ENCODE measurements at regions not wholly inside any gene's neighbourhood (a gene's known extent, or its start where the extent isn't known, plus 50 kb on each side); places are given as distances from the start of the nearest gene placed in this dataset.

DNA sequence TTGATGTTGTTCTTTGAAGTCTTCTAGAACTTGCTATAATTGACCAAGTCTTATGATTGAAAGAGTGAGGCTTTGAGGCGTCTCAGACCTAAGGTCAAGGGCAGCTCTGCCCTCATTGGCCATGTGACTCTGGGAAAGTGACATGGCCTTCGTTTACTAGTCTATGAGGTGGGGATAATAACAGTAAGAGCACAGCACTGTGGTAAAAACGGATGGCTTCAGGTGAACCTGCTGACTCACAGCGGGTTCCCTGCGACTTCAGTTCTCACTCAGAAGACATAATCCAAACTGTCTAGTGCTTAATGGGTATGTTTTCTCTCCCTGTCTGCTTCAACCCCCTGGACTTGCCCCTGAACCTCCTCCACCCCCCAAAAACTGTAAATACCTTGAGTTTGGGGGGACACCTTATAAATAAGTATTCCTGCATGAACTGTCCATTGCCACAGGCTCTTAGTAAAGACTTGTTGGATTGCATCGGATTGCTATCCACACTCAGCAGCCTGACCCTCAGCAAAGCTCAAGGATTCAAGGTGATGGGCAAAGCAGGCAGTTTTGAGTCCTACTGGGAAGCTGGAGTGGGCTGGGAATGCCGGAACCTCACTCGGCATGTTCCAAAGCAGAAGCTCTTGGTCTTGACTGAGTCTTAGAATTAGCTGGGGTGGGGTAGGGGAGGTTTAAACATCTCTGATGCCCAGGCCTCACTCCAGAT lies 304.6 kb downstream of the KLF6 start:
- no peak for DNase-seq (ENCODE audit: extremely low read depth in 1 of 11, low read depth in 9 of 11, low spot score in 4 of 11)

DNA sequence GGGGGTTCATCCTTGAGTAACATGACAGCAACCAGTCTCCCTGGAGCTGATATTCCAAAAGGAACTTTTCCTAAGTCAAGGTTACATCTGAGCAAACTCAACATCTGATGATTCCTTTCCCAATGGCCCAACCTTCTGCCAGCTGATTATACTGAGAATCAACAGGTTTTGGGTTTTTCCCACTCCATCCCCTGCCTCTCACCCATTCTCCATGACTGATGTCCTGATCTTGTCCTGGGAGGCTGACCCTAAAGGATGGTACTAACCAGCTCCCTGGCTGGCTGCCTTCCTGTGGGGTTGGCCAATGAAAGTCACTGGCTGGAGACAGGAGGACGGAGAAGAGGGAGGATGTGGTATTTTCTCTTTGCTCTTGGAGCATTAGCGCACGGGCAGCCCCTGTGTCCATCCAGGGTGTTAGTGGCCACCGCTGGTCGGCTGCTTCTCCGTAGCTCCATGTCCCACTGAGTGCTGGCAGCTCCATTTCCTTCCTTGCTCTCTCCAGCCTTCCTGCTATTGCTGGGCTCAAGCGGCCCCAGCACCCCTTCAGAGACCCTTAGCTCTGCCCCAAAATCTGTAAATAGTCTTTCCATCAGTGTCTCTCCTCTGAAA lies 306.2 kb upstream of the PITRM1 start:
- no peak for DNase-seq (ENCODE audit: extremely low read depth in 1 of 11, low read depth in 9 of 11, low spot score in 4 of 11)

DNA sequence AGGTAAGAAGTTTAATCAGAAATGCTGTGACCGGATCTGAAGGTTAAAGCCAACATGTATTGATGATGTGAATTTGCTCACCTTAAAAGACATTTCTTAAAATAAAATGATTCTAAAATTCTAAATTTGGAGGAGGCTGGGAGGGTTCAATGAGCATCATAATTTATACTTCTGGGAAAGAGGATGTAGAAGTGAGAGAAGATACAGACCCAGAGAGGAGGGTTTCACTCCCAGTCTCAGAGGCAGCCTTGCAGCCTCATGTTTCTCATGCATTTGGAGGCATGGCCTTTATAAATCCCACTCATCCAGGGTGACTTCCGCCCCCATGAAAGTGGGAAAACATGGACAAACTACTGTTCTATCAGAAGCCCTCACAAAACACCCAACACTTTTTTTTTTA lies 305.6 kb upstream of the PITRM1 start:
- DNase-seq (ENCODE audit: extremely low read depth in 1 of 11, low read depth in 9 of 11, low spot score in 4 of 11) = no peak

DNA sequence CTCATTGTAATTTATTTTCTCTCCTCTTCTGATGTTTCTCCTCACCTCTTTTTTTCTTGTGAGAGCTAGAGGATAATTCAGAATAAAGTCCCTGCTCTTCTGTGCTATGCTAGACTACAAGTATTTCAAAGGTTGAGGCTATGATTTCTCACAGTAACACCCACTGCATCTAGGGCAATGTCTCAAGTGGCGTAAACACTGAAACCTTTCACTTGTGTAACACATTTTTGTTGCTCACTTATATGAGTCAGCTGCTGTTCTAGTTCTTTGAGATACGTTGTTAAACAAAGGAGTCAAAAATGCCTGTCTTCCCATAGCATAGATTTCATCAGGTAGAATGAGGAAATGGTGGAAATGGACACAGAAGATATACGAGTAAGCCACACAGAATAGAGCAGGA lies 305.1 kb upstream of the PITRM1 start:
- DNase-seq (ENCODE audit: extremely low read depth in 1 of 11, low read depth in 9 of 11, low spot score in 4 of 11) = no peak

DNA sequence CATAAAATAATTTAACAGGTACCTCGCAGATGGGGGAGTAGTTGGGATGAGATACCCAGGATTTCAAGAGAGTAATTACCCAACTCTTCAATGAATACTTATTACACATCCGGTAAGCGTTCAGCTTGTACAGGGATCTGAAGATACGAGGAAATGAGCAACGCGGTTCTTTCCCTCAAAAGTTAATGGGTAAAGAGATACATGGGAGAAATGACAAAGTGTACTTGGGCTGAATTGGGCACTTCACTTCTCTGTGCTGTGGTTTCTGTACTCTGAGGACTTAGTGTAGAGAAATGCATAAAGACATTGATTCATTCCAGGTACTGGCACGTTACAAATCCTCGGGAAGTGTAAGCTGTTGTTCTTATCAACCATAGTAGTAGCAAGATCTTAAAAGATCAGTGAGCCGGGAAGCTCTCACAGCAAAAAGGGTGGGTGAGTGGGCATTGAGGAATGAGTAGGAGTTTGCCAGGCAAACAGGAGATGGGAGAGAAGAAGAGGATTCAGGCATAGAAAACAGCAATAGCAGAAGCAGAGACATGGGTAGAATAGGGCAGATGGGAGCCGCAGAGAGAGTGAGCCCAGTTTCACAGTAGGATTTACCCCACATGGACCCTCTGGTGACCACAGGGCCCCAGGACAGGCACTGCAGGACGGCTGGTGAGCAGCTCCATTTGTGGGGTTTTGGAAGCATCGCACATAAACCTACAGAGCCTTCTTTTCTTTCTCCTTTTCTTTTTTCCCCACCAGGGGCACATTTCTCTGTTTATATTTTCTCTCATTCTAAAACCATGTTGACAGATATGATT lies 304.3 kb upstream of the PITRM1 start:
- no peak for DNase-seq (ENCODE audit: extremely low read depth in 1 of 11, low read depth in 9 of 11, low spot score in 4 of 11)

DNA sequence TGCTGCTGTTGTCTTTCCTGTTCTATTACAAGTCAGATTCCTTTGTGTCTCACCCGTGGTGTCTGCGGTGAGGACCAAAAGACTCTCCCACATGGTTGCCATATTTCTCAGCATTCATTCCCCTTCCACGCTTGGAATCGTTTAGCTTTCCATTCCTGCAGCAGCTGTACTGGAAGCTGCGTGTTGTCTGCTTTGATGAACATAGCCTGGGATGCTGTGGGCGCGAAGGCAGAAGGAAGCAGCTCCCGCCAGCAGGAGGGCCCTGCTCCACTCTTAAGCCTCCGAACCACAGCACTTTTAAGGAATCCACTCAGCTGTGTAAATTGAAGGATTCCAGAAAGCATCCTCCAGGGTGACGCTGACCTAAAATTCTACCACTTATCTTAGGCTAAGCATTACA lies 303.6 kb upstream of the PITRM1 start:
- DNase-seq (ENCODE audit: extremely low read depth in 1 of 11, low read depth in 9 of 11, low spot score in 4 of 11) = no peak

DNA sequence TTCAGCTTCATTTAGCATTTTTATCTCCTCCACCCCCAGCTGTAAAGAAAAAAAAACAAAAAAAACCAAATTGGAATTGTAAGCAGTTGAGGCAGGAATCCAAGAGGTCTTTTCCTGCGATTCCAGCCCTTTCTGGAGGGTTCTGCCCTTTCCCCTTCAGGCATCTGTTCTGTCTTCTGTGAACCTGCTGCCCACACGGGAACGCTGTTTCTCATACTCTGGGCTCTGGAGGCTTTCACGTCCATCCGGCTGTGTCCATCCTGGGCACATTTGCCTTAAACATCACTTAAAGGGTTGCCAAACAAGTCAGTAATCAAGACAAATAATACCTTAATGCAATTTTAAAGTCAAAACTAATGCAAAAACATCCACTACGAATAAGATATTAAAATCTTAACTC lies 302.8 kb upstream of the PITRM1 start:
- no peak for DNase-seq (ENCODE audit: extremely low read depth in 1 of 11, low read depth in 9 of 11, low spot score in 4 of 11)

DNA sequence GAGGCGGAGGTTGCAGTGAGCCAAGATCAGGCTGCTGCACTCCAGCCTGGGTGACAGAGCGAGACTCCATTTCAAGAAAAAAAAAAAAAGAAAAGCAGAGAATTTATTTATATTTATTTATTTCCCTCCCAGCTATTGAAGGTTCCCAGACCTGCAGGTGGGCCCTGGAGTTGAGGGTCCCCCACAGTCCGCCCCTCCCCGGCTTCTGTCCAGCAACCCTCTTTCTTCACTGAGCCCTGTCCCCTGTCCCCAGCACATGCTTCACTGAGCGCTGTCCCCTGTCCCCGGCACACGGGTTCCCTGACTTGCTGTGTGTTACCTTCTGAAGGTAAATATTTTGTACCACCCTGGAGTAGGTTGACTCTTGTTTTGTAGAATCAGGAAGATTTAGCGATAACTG lies 301.7 kb upstream of the PITRM1 start:
- no peak for DNase-seq (ENCODE audit: extremely low read depth in 1 of 11, low read depth in 9 of 11, low spot score in 4 of 11)

DNA sequence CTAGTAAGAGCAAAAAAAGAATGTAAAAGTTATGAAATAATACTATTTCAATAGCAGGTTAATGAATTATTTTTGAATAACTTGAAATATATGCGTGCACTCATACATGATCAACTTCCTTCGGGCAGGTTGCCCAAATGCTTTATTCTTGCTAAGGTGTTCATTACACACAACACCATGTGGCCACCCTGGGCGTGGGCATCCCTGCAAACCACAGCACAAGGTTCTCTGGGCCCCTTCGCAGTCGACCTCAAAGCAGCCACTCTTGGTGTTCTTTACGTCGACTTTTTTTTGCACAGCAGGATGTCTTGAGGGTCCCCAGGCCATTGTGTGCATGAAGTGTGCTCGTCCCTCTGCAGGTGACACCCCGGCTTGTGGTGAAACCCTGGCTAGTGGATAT lies 300.7 kb upstream of the PITRM1 start:
- DNase-seq (ENCODE audit: extremely low read depth in 1 of 11, low read depth in 9 of 11, low spot score in 4 of 11) = no peak

DNA sequence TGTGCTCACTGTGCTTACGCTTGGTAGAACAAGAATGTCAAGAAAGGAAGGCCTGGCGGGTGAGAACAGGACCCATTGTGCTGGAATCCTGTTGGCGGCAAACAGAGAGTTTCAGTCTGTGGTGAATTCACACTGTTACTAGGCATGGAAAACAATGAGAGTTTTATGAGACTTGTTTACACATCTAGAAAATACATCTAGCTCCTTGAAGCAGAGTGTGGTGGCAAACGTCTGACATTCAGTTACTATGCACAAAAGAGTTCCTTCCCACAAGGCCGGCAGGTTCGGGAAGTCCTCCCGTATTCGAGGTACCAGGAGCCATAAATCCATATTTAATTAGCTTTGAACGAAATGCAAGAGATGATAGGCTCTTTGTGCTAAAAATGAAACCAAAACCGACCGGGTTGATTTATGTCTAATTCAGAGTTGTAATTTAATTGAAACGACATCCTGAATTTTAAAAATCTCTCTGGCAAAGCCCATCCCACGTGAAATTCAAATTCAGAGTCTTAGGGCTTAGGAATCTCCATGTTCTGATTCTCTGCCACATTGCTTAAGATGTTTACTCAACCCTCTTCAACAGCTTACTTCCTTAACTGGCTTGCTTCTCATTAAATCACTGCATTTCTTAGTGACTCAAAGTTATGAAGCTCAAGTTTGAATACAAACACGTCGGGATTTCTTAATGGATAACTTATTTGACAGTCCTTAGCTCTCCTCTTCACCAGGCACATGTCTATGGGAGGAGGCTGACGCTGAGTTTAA lies 299.9 kb upstream of the PITRM1 start:
- DNase-seq (ENCODE audit: extremely low read depth in 1 of 11, low read depth in 9 of 11, low spot score in 4 of 11) = no peak

DNA sequence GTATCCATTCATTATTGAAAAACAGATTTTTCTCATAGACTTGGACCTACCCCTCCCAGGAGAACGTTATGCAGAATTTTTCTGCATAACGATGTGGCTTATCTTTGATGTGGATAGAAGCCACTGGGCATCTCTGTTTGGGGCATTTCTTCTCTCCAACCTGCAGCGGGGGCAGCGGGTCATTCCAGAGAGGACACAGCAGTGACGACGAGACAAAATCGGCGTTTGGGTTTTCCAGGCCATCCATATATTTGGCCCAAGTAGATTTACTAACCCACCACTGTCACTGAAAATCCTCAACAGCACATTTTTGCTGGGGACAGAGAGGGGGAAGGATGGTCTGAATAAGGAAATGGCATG lies 299.3 kb upstream of the PITRM1 start:
- no peak for DNase-seq (ENCODE audit: extremely low read depth in 1 of 11, low read depth in 9 of 11, low spot score in 4 of 11)

DNA sequence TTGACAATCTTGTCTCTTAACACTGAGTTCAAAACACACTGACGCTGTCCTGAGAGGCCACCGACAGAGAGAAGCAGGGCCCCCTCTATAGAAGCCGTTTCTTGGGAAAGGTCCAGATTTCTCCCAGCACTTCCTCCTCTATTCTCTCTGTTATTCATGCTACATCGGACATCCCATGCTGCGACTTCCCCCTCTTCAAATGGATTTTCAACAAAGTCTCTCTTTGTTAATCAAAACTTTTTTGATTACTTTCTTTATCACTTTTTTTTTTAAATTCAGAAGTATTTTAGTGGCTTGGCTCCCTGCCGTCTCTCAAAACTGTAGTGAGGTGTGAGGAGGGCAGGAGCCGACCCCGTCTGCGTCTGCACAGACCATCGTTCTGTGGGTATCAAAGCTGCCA lies 298.9 kb upstream of the PITRM1 start:
- no peak for DNase-seq (ENCODE audit: extremely low read depth in 1 of 11, low read depth in 9 of 11, low spot score in 4 of 11)

DNA sequence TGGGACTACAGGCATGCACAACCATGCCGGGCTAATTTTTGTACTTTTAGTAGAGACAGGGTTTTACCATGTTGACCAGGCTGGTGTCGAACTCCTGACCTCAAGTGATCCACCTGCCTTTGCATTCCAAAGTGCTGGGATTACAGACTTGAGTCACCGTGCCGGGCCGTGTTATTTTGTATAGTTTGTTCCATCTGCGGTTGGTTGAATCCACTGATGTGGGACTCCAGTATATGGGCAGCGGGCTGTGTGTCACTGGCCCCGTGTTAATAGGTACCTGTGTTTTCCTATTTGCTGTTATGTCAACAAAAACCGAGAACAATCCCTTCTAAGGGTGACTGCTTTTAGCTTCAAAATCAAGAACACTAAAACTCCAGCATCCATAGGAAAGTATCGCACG lies 297.6 kb upstream of the PITRM1 start:
- DNase-seq (ENCODE audit: extremely low read depth in 1 of 11, low read depth in 9 of 11, low spot score in 4 of 11) = no peak

DNA sequence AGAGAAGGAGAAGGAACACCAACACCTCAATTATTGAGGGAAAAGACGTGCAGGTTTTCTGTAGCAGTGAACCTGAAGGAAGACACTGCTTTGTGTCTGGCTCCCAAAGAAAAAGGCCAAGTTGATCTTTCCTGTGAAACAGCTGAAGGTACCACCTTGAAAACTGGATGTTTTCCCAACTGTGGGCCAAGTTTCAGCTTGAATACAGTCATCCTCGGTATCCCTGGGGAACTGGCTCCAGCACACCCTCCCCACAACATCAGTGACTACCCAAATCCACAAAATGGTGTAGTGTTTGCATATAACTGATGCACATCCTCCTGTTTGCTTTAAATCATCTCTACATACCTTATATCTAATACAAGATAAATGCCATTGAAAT lies 297.0 kb upstream of the PITRM1 start:
- no peak for DNase-seq (ENCODE audit: extremely low read depth in 1 of 11, low read depth in 9 of 11, low spot score in 4 of 11)

DNA sequence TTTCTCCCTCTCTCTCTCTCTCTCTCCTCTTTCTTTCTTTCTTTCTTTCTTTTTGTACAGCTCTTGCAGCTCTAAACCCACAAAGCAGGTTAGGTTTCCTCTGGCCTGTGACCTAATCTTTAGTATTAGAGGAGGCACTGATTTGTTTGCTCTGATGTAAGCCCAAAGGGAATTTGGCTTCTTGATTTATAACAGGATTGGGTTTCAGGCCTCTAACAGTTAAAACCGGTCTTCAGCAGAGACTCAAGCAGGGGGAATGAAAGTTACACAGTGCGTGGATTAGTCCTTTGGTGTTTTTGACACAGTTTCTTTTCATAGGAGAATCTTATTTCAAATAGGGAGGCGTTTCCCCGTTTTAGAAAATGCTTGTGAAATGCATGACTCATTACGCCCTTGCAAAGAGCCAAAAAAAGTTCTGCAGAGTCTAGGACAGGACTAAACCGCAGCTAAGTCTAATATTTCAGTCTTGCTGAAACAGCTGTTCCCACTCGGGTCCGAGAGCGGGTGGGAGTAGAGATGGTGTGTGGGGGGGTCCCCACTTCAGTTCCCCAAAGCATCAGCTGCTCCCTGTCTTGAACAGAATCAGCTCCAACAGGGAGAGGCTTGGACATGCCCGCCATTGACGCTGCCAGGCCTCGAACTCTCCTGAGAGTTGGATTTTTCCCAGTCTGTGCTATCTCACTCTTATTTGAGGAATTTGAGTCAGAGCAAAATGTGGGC lies 296.5 kb upstream of the PITRM1 start:
- DNase-seq (ENCODE audit: extremely low read depth in 1 of 11, low read depth in 9 of 11, low spot score in 4 of 11) = peak in 4 of 11 donors; percentile 59 to 77 (median 69)

DNA sequence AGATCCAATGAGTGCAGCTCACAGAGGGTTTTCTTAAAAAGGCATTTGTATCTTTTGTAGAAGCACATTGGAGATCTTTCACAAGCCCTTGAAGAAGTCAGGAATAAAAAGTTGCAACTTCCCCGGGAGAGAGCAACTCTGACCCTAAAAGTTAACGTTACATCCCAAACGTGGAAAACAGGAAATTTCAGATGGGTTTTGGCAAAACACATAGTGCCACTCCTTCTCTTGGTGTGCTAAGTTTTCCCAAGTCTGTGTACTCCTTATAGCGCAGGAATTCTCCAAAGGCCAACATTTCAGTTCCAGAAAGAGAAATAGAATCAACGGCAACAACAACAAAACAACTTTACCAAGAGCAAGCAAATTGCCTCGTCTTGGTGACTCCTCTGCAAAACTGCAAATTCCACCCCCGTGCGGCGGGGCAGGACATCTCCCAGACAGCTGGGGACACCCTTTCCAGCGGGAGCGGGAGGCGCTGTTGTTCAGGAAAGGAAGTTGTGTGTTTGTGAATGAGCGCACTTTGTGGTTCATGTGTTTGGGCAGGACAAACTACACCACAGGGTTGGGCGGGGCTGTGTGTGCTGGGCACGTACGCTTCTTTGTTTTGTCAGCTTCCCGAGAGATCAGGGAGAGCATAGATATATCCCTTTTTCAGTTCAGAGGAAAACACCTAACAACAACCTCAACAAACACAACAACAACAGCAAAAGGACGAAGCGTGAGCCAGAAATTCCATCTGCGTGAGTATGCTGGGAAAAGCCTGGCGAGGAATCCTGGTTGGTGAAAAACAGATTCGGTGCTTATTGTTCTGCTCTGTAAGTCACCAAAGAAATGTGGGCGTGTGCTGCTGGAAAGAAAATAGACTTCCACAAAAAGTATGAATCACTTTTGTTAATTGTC lies 294.7 kb upstream of the PITRM1 start:
- no peak for DNase-seq (ENCODE audit: extremely low read depth in 1 of 11, low read depth in 9 of 11, low spot score in 4 of 11)

DNA sequence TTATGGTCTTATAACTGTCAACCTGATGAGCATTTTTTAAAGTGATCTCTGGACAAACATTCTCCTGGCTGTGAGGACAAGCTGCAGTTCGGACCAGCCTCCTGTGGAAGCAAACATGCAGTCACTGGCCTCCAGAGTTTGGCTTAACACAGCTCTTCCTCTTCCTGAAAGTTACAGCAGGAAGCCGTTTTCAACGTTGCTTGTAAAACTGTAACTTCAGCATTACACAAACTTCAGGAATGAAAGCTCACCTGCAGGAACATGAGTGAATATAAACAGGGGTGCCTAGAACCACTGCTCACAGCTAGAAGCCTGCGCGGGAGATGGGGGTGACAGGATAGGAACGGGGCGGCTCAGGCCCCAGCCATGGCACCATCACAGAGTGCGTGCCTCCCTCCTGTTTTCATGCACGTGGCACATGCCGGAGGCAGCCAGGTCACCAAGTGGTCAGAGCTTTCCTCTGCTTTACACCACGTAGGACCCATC lies 292.9 kb upstream of the PITRM1 start:
- no peak for DNase-seq (ENCODE audit: extremely low read depth in 1 of 11, low read depth in 9 of 11, low spot score in 4 of 11)

DNA sequence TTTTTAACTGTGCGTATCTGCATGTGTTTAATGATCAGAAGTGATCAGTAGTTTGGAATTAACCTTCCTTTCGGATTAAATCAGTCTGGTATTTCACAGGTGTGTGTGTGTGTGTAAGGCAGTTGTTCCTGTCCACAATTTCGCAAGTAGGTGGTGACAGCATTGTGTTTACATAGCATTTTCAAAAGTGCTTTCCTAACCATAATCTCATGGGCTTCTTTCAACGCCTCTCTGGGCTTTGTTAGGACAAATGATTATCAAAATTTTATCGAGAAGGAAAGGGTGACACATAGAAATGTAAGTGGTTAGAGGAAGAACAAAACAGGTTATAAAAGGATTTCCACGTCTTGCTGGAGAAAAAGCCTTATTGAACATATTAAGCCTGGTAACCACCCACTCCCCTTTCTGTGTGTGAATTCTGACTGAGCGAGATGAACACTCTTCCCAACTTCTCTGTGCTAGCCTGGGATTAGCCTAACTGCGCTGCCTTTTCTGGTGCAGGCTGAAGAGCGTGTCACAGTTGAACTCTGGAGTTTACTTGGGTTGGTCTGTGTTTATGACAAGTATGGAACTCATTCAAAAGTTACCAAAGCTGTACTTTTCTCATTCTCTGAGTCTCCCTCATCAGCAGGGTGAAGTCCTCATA lies 292.3 kb upstream of the PITRM1 start:
- DNase-seq (ENCODE audit: extremely low read depth in 1 of 11, low read depth in 9 of 11, low spot score in 4 of 11) = no peak

All from renal cortex interstitium (tissue), 11 donors.